ENCODE measurements at regions not wholly inside any gene's neighbourhood (a gene's known extent, or its start where the extent isn't known, plus 50 kb on each side); places are given as distances from the start of the nearest gene placed in this dataset.

DNA sequence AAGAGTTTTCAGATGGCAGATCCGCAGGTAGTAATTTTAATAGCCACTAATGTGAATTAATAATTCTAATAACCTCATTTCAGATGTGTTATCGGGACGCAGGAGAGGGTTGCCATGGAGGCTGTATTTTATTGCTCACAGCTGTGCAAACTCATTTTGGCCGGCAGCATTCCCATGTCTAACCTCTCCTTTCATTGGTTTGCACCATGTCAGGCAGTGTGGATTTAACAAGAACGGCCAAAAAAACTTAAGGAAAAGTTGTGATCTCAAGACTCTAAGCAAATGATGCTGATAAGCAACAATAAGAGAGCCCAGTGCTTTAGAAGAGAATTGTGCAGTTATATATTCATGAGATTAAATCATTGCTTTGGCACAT lies 88.7 kb upstream of the NRP1 start:
- no peaks in the 10 kb centered on the region; a peak in 2 of 7 replicates for H3K36me3 Mint-ChIP-seq (ENCODE audit: insufficient read depth in 1 of 3, low read depth in 3 of 3)
- no peaks in the 10 kb centered on the region for H3K27me3 ChIP-seq (ENCODE audit: insufficient read depth, low read length)
- H3K79me1 ChIP-seq (ENCODE audit: insufficient read depth, low read depth, low read length, poor library complexity, severe bottlenecking) = no peaks in the 10 kb centered on the region
- H3K4me1 Mint-ChIP-seq = peaks cover 16 to 29% of the 10 kb centered on the region in 2 experiments
- H3K4ac ChIP-seq (ENCODE audit: low read depth, low read length) = no peak overlapping the region
- no peaks in the 10 kb centered on the region for H3K9me3 ChIP-seq (ENCODE audit: control insufficient read depth, low read depth, low read length)
- no peak overlapping the region for H2BK5ac ChIP-seq (ENCODE audit: insufficient read length, low read length)
- no peak overlapping the region for H2BK15ac ChIP-seq (ENCODE audit: low read depth, low read length)
- no peak overlapping the region for H2BK12ac ChIP-seq (ENCODE audit: insufficient read length, low read depth, low read length)
- TF ChIP-seq CTCF (conservative IDR thresholded peaks at IDR 0.05) = no peak
- WGBS (ENCODE audit: extremely low coverage, insufficient read length, low lambda C conversion rate) = no CpG with 5 or more reads among the region's 5 CpGs
- no peak overlapping the region for H2BK120ac ChIP-seq (ENCODE audit: low read depth, low read length, poor library complexity, severe bottlenecking)
- H3K27ac ChIP-seq (ENCODE audit: insufficient read length, low read depth, low read length) = no peak overlapping the region
- H2AK5ac ChIP-seq (ENCODE audit: insufficient read length, low read length) = no peak overlapping the region
- no peak overlapping the region for H3K18ac ChIP-seq (ENCODE audit: insufficient read length, low read depth, low read length)
- H3K27me3 Mint-ChIP-seq (ENCODE audit: low read depth) = no peaks in the 10 kb centered on the region; the same call in none of the 2 replicates
- H3K4me3 Mint-ChIP-seq = no peak overlapping the region
- no peak overlapping the region for H3K4me2 ChIP-seq (ENCODE audit: insufficient read depth, insufficient read length, low read length)
- H3K27ac Mint-ChIP-seq = no peak overlapping the region
- no peak overlapping the region for H3K23ac ChIP-seq (ENCODE audit: insufficient read length, low read depth, low read length)
- no peaks in the 10 kb centered on the region for H3K23me2 ChIP-seq (ENCODE audit: insufficient read length, low read depth, low read length, poor library complexity, severe bottlenecking)
- no peaks in the 10 kb centered on the region for H3K4me1 ChIP-seq (ENCODE audit: insufficient read depth, low read length)
- H3K9ac ChIP-seq (ENCODE audit: extremely low read depth, insufficient read length, low read length) = no peak overlapping the region
- H4K8ac ChIP-seq (replicated peaks; ENCODE audit: insufficient read length, low read depth, low read length) = no peak overlapping the region
- no peaks in the 10 kb centered on the region for H3K79me2 ChIP-seq (ENCODE audit: insufficient read depth, low read length)
- H3K14ac ChIP-seq (ENCODE audit: insufficient read depth, low read length) = no peak overlapping the region
- no peak for DNase-seq
- H2BK20ac ChIP-seq (ENCODE audit: low read depth, low read length, poor library complexity, severe bottlenecking) = no peak overlapping the region
- no peak overlapping the region for H2AFZ ChIP-seq (ENCODE audit: low read length)
- no peak overlapping the region for H3T11ph ChIP-seq (ENCODE audit: low read length)
- no peak overlapping the region for H4K91ac ChIP-seq (ENCODE audit: insufficient read length, low read depth, low read length)
- no peak overlapping the region for H4K5ac ChIP-seq (ENCODE audit: insufficient read length, low read depth, low read length)
- H4K20me1 ChIP-seq (ENCODE audit: control insufficient read depth, insufficient read depth, insufficient read length) = no peaks in the 10 kb centered on the region
- H3K56ac ChIP-seq (ENCODE audit: insufficient read length, low read depth, low read length) = no peak overlapping the region
- no peaks in the 10 kb centered on the region for H3K9me3 Mint-ChIP-seq

All from H9 (cell line).